A673 (cell line): ENCODE measurements at regions not wholly inside any gene's neighbourhood (a gene's known extent, or its start where the extent isn't known, plus 50 kb on each side); places are given as distances from the start of the nearest gene placed in this dataset.

Source experiments
- BruUV-seq: library from RNA; stranded (reverse); fragments of 400-500 nt; replicated peaks from 2 replicates; lab custom pipeline; 2021; lab: Mats Ljungman, UMichigan
- CTCF ChIA-PET: fragments of 300-600 bp; sonication (Branson Sonifier 250); formaldehyde crosslinking; loops from one replicate; lab custom pipeline; 2022; ENCODE audit warnings: antibody characterized with exemption; lab: Charles Lee
- POLR2A ChIA-PET: fragments of 300-600 bp; sonication (Branson Sonifier 250); formaldehyde crosslinking; loops from one replicate; lab custom pipeline; 2022; ENCODE audit warnings: antibody characterized with exemption; ENCODE audit not compliant: low non-redundant PET; lab: Charles Lee
- DNase-seq: peaks from one replicate; pipeline ENCODE4 v3.0.0-alpha.2; 2015; ENCODE audit warnings: low spot score
- H3K27ac ChIP-seq: fragments of 200-600 bp; sonication (generic); 2 replicates; pipeline ENCODE4 v1.5.1; 2016; ENCODE audit warnings: mixed run types, low read depth, mild to moderate bottlenecking, mixed read lengths, antibody characterized with exemption, low read length; ENCODE audit not compliant: poor library complexity, severe bottlenecking
- H3K27me3 ChIP-seq: fragments of 200-600 bp; sonication (generic); replicated peaks from 2 replicates; pipeline ENCODE4 v1.6.1; 2017; ENCODE audit warnings: mixed run types, low read depth, mild to moderate bottlenecking, mixed read lengths, antibody characterized with exemption, low read length; ENCODE audit not compliant: insufficient read depth, poor library complexity
- H3K36me3 ChIP-seq: fragments of 200-600 bp; sonication (generic); 2 replicates; pipeline ENCODE4 v1.6.1; 2016; ENCODE audit warnings: mixed run types, mild to moderate bottlenecking, mixed read lengths, antibody characterized with exemption, low read length; ENCODE audit not compliant: insufficient read depth, poor library complexity, severe bottlenecking
- H3K4me1 ChIP-seq: fragments of 200-600 bp; sonication (generic); 2 replicates; pipeline ENCODE4 v1.6.1; 2017; ENCODE audit warnings: mixed run types, mild to moderate bottlenecking, mixed read lengths, antibody characterized with exemption, low read length; ENCODE audit not compliant: insufficient read depth, poor library complexity, severe bottlenecking
- H3K4me3 ChIP-seq: fragments of 200-600 bp; sonication (generic); 2 replicates; pipeline ENCODE4 v1.5.1; 2016; ENCODE audit warnings: low read depth, mixed run types, mild to moderate bottlenecking, mixed read lengths, low read length; ENCODE audit not compliant: poor library complexity, severe bottlenecking
- H3K9me3 ChIP-seq: fragments of 200-600 bp; sonication (generic); 2 replicates; pipeline ENCODE4 v1.6.1; 2016; ENCODE audit warnings: mixed run types, low read depth, mild to moderate bottlenecking, mixed read lengths, antibody characterized with exemption, low read length; ENCODE audit not compliant: poor library complexity, severe bottlenecking
- EZH2 ChIP-seq: fragments of 200-600 bp; sonication (generic); IDR thresholded peaks from 2 replicates; pipeline ENCODE4 v1.6.1; 2017; ENCODE audit warnings: borderline replicate concordance, low read depth, mild to moderate bottlenecking, mixed read lengths, antibody characterized with exemption, low read length; ENCODE audit not compliant: poor library complexity, severe bottlenecking
- intact Hi-C: fragments of 100-400 bp; cut with micrococcal nuclease; formaldehyde crosslinking; loops from one replicate; pipeline ENCODE4 v1.10.0; 2022; ENCODE audit not compliant: unreplicated experiment
- TF ChIP-seq, protein P1 (sequence below): fragments of 300-800, 200-600 bp; sonication (generic); conservative IDR thresholded peaks from 2 replicates; pipeline ENCODE4 v1.5.1; 2017; ENCODE audit warnings: low read depth, mild to moderate bottlenecking, antibody characterized with exemption, low read length, moderate library complexity, mixed read lengths

DNA sequence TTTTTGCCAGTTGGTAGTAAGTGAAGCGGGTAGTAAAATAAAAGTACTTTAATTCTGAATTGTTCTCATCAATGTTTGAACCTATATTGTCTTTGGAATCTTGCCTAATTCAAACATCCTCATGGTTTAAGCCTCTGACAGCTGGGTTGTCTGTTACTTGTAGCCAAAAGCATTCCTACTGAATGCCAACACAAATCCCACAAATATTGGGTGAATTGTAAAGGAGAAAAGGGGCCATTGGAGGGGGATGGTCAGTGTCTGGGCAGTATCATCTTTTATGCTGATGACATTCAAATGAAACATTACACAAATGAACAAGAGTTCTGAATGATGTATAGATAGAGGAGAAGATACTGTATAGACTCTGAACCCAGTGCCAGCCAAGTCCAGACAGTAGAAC lies 309.5 kb downstream of the OSTF1 start:
- POLR2A ChIA-PET: interaction anchor here (0.9 kb wide), 1 partner anchor 280 kb away, joined by 3 read pairs; no protein-coding TSS in a partner anchor
- intact Hi-C loops: no loop called here
- Histone ChIP-seq H3K9me3 (no peaks in the 10 kb centered on the region), H3K4me3 (no peak overlapping the region), H3K27me3 (no peaks in the 10 kb centered on the region), H3K4me1 (no peaks in the 10 kb centered on the region), H3K36me3 (no peaks in the 10 kb centered on the region), H3K27ac (no peak overlapping the region)
- CTCF ChIA-PET: no interaction called here
- DNase-seq: no peak
- TF ChIP-seq, protein P1, sequence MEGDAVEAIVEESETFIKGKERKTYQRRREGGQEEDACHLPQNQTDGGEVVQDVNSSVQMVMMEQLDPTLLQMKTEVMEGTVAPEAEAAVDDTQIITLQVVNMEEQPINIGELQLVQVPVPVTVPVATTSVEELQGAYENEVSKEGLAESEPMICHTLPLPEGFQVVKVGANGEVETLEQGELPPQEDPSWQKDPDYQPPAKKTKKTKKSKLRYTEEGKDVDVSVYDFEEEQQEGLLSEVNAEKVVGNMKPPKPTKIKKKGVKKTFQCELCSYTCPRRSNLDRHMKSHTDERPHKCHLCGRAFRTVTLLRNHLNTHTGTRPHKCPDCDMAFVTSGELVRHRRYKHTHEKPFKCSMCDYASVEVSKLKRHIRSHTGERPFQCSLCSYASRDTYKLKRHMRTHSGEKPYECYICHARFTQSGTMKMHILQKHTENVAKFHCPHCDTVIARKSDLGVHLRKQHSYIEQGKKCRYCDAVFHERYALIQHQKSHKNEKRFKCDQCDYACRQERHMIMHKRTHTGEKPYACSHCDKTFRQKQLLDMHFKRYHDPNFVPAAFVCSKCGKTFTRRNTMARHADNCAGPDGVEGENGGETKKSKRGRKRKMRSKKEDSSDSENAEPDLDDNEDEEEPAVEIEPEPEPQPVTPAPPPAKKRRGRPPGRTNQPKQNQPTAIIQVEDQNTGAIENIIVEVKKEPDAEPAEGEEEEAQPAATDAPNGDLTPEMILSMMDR: no peak
- no peak for TF ChIP-seq EZH2
- no TSS peak for BruUV-seq

DNA sequence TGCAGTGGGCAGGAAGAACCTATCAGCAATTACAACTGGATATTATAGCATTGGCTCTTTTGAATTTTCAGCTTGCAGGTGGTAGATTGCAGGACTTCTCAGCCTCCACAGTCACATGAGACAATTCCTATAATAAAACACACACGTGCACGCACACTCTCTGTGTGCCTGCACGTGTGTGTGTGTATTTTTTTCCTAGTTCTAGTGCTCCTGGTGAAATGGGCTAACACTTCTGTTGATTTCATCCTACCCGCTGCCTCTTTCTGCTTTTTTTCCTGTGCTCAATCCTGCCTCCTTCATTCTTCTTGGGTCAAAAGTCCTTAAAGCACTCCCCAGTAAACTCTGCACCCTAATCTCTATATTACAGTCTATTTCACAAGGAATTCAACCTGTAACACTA lies 320.1 kb downstream of the OSTF1 start:
- no peaks in the 10 kb centered on the region for H3K36me3 ChIP-seq
- ChIA-PET POLR2A (no interaction called here), CTCF (no interaction called here)
- no peak for TF ChIP-seq EZH2
- TF ChIP-seq, protein P1: no peak
- no peak overlapping the region for H3K4me3 ChIP-seq
- no peak for DNase-seq
- BruUV-seq: no TSS peak
- H3K27ac ChIP-seq: no peak overlapping the region
- H3K27me3 ChIP-seq: no peaks in the 10 kb centered on the region
- no peaks in the 10 kb centered on the region for H3K4me1 ChIP-seq
- intact Hi-C loops: no loop called here
- no peaks in the 10 kb centered on the region for H3K9me3 ChIP-seq

DNA sequence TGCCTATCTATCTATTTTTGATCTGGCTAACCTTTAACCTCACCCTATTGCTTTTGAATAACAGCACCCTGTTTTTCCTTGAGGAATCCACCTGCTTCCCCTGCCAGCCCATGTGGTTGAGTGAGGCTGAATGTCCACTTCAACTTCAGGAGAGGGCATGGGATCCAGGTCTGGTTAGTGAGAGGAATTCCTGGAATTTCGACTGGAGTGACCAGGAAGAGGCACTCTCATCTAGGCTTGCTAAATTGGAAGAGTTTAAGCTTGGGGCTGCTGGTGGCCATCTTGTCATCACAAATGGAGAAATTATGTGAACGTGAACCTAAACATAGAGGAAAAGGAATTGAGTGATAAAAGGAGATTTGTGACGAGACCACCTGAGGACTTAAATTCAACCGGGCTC lies 322.1 kb downstream of the OSTF1 start:
- Histone ChIP-seq H3K9me3 (no peaks in the 10 kb centered on the region), H3K4me3 (no peak overlapping the region), H3K27me3 (no peaks in the 10 kb centered on the region), H3K4me1 (no peaks in the 10 kb centered on the region), H3K36me3 (no peaks in the 10 kb centered on the region), H3K27ac (no peak overlapping the region)
- CTCF ChIA-PET: no interaction called here
- intact Hi-C loops: no loop called here
- POLR2A ChIA-PET: no interaction called here
- DNase-seq: no peak
- no peak for TF ChIP-seq EZH2
- TF ChIP-seq, protein P1: no peak
- BruUV-seq: no TSS peak
